ENCODE measurements at regions not wholly inside any gene's neighbourhood (a gene's known extent, or its start where the extent isn't known, plus 50 kb on each side); places are given as distances from the start of the nearest gene placed in this dataset.

DNA sequence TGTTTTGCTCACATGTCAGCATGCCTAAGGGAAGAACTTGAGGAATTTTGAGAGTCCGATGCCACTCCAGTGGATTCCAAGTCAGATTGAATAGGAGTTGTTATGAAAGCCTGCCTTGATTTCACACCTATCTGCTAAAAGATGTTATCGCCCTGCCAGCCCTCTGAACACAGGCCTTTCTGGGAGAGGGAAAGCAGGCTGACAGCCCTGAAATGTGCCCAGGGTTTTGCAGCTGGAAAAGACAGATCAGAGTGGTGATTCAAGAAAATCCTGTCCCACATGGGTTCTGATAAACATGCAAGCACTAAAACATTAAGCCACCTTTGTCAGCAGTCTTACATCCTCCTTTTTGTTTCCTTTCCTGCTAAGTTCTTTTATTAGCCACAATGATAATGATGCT, 1752.9 kb upstream of the CELF4 start:
- no peak overlapping the region for H3K4me2 ChIP-seq (ENCODE audit: control insufficient read depth, insufficient read depth)
- no peaks in the 10 kb centered on the region for H3K4me1 ChIP-seq (ENCODE audit: control insufficient read depth, insufficient read depth, low read length)
- 0% methylated on average over 2 of the region's 2 CpGs for WGBS (ENCODE audit: insufficient coverage, insufficient replicate concordance, low lambda C conversion rate, missing lambda C conversion rate)
- no peaks in the 10 kb centered on the region for H3K9me3 ChIP-seq (replicated peaks; ENCODE audit: control insufficient read depth, insufficient read depth, low read length)
- H3K27ac ChIP-seq (ENCODE audit: control insufficient read depth, insufficient read depth) = no peak overlapping the region
- in situ Hi-C loops (cut with MboI) (no loop called here), intact Hi-C loops (cut with micrococcal nuclease; ENCODE audit: unreplicated experiment) (no loop called here)
- SMC1A ChIA-PET (ENCODE audit: uncharacterized antibody, unreplicated experiment) = no interaction called here
- H3K4me3 ChIP-seq = no peak overlapping the region
- CTCF ChIA-PET = no interaction called here
- H2AFZ ChIP-seq (ENCODE audit: control insufficient read depth, low read depth, low read length) = no peak overlapping the region
- no peak for DNase-seq (ENCODE audit: low read depth, low spot score)
- POLR2A ChIA-PET = no interaction called here
- no TSS peak for BruUV-seq (replicated peaks)
- TF ChIP-seq, protein P1, sequence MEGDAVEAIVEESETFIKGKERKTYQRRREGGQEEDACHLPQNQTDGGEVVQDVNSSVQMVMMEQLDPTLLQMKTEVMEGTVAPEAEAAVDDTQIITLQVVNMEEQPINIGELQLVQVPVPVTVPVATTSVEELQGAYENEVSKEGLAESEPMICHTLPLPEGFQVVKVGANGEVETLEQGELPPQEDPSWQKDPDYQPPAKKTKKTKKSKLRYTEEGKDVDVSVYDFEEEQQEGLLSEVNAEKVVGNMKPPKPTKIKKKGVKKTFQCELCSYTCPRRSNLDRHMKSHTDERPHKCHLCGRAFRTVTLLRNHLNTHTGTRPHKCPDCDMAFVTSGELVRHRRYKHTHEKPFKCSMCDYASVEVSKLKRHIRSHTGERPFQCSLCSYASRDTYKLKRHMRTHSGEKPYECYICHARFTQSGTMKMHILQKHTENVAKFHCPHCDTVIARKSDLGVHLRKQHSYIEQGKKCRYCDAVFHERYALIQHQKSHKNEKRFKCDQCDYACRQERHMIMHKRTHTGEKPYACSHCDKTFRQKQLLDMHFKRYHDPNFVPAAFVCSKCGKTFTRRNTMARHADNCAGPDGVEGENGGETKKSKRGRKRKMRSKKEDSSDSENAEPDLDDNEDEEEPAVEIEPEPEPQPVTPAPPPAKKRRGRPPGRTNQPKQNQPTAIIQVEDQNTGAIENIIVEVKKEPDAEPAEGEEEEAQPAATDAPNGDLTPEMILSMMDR (IDR thresholded peaks at IDR 0.05 in 2 of 3, conservative IDR thresholded peaks at IDR 0.05 in 1 of 3; ENCODE audit: control insufficient read depth in 2 of 3, extremely low read depth in 1 of 3, insufficient read depth in 1 of 3, low read depth in 3 of 3, low read length in 3 of 3) = no peak
- TF ChIP-seq RCOR1 (conservative IDR thresholded peaks at IDR 0.05; ENCODE audit: low read depth, low read length) (no peak), ZBTB4 (CRISPR knock-in tag; IDR thresholded peaks at IDR 0.05) (no peak), PML (IDR thresholded peaks at IDR 0.05; ENCODE audit: low read length) (no peak)
- TF ChIP-seq, protein P2, sequence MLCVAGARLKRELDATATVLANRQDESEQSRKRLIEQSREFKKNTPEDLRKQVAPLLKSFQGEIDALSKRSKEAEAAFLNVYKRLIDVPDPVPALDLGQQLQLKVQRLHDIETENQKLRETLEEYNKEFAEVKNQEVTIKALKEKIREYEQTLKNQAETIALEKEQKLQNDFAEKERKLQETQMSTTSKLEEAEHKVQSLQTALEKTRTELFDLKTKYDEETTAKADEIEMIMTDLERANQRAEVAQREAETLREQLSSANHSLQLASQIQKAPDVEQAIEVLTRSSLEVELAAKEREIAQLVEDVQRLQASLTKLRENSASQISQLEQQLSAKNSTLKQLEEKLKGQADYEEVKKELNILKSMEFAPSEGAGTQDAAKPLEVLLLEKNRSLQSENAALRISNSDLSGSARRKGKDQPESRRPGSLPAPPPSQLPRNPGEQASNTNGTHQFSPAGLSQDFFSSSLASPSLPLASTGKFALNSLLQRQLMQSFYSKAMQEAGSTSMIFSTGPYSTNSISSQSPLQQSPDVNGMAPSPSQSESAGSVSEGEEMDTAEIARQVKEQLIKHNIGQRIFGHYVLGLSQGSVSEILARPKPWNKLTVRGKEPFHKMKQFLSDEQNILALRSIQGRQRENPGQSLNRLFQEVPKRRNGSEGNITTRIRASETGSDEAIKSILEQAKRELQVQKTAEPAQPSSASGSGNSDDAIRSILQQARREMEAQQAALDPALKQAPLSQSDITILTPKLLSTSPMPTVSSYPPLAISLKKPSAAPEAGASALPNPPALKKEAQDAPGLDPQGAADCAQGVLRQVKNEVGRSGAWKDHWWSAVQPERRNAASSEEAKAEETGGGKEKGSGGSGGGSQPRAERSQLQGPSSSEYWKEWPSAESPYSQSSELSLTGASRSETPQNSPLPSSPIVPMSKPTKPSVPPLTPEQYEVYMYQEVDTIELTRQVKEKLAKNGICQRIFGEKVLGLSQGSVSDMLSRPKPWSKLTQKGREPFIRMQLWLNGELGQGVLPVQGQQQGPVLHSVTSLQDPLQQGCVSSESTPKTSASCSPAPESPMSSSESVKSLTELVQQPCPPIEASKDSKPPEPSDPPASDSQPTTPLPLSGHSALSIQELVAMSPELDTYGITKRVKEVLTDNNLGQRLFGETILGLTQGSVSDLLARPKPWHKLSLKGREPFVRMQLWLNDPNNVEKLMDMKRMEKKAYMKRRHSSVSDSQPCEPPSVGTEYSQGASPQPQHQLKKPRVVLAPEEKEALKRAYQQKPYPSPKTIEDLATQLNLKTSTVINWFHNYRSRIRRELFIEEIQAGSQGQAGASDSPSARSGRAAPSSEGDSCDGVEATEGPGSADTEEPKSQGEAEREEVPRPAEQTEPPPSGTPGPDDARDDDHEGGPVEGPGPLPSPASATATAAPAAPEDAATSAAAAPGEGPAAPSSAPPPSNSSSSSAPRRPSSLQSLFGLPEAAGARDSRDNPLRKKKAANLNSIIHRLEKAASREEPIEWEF (IDR thresholded peaks at IDR 0.05; ENCODE audit: insufficient replicate concordance, low read depth, low read length) = no peak
- ATAC-seq = no peak
- FAIRE-seq = no peak
- RAD21 ChIA-PET (ENCODE audit: unreplicated experiment) = no interaction called here
- H4K20me1 ChIP-seq (ENCODE audit: control insufficient read depth, insufficient read depth) = no peaks in the 10 kb centered on the region
- H3K9ac ChIP-seq (ENCODE audit: control insufficient read depth, insufficient read depth, low read length) = no peak overlapping the region
- no peaks in the 10 kb centered on the region for H3K27me3 ChIP-seq (replicated peaks in 1 of 2; ENCODE audit: control insufficient read depth in 2 of 2, insufficient read depth in 2 of 2, low read length in 1 of 2)
- H3K36me3 ChIP-seq (ENCODE audit: control insufficient read depth in 2 of 2, insufficient read depth in 2 of 2, low read length in 1 of 2) = no peaks in the 10 kb centered on the region
- no peaks in the 10 kb centered on the region for H3K79me2 ChIP-seq (ENCODE audit: control insufficient read depth, insufficient read depth, low read length)

All from GM12878 (cell line).